A673 (cell line): ENCODE measurements at regions not wholly inside any gene's neighbourhood (a gene's known extent, or its start where the extent isn't known, plus 50 kb on each side); places are given as distances from the start of the nearest gene placed in this dataset.

Experiments
- BruUV-seq: library from RNA; stranded (reverse); fragments of 400-500 nt; replicated peaks from 2 replicates; lab custom pipeline; 2021; lab: Mats Ljungman, UMichigan
- CTCF ChIA-PET: fragments of 300-600 bp; sonication (Branson Sonifier 250); formaldehyde crosslinking; loops from one replicate; lab custom pipeline; 2022; ENCODE audit warnings: antibody characterized with exemption; lab: Charles Lee
- POLR2A ChIA-PET: fragments of 300-600 bp; sonication (Branson Sonifier 250); formaldehyde crosslinking; loops from one replicate; lab custom pipeline; 2022; ENCODE audit warnings: antibody characterized with exemption; ENCODE audit not compliant: low non-redundant PET; lab: Charles Lee
- DNase-seq: peaks from one replicate; pipeline ENCODE4 v3.0.0-alpha.2; 2015; ENCODE audit warnings: low spot score
- H3K27ac ChIP-seq: fragments of 200-600 bp; sonication (generic); 2 replicates; pipeline ENCODE4 v1.5.1; 2016; ENCODE audit warnings: mixed run types, low read depth, mild to moderate bottlenecking, mixed read lengths, antibody characterized with exemption, low read length; ENCODE audit not compliant: poor library complexity, severe bottlenecking
- H3K27me3 ChIP-seq: fragments of 200-600 bp; sonication (generic); replicated peaks from 2 replicates; pipeline ENCODE4 v1.6.1; 2017; ENCODE audit warnings: mixed run types, low read depth, mild to moderate bottlenecking, mixed read lengths, antibody characterized with exemption, low read length; ENCODE audit not compliant: insufficient read depth, poor library complexity
- H3K36me3 ChIP-seq: fragments of 200-600 bp; sonication (generic); 2 replicates; pipeline ENCODE4 v1.6.1; 2016; ENCODE audit warnings: mixed run types, mild to moderate bottlenecking, mixed read lengths, antibody characterized with exemption, low read length; ENCODE audit not compliant: insufficient read depth, poor library complexity, severe bottlenecking
- H3K4me1 ChIP-seq: fragments of 200-600 bp; sonication (generic); 2 replicates; pipeline ENCODE4 v1.6.1; 2017; ENCODE audit warnings: mixed run types, mild to moderate bottlenecking, mixed read lengths, antibody characterized with exemption, low read length; ENCODE audit not compliant: insufficient read depth, poor library complexity, severe bottlenecking
- H3K4me3 ChIP-seq: fragments of 200-600 bp; sonication (generic); 2 replicates; pipeline ENCODE4 v1.5.1; 2016; ENCODE audit warnings: low read depth, mixed run types, mild to moderate bottlenecking, mixed read lengths, low read length; ENCODE audit not compliant: poor library complexity, severe bottlenecking
- H3K9me3 ChIP-seq: fragments of 200-600 bp; sonication (generic); 2 replicates; pipeline ENCODE4 v1.6.1; 2016; ENCODE audit warnings: mixed run types, low read depth, mild to moderate bottlenecking, mixed read lengths, antibody characterized with exemption, low read length; ENCODE audit not compliant: poor library complexity, severe bottlenecking
- EZH2 ChIP-seq: fragments of 200-600 bp; sonication (generic); IDR thresholded peaks from 2 replicates; pipeline ENCODE4 v1.6.1; 2017; ENCODE audit warnings: borderline replicate concordance, low read depth, mild to moderate bottlenecking, mixed read lengths, antibody characterized with exemption, low read length; ENCODE audit not compliant: poor library complexity, severe bottlenecking
- intact Hi-C: fragments of 100-400 bp; cut with micrococcal nuclease; formaldehyde crosslinking; loops from one replicate; pipeline ENCODE4 v1.10.0; 2022; ENCODE audit not compliant: unreplicated experiment
- TF ChIP-seq, protein P1 (sequence below): fragments of 300-800, 200-600 bp; sonication (generic); conservative IDR thresholded peaks from 2 replicates; pipeline ENCODE4 v1.5.1; 2017; ENCODE audit warnings: low read depth, mild to moderate bottlenecking, antibody characterized with exemption, low read length, moderate library complexity, mixed read lengths

DNA sequence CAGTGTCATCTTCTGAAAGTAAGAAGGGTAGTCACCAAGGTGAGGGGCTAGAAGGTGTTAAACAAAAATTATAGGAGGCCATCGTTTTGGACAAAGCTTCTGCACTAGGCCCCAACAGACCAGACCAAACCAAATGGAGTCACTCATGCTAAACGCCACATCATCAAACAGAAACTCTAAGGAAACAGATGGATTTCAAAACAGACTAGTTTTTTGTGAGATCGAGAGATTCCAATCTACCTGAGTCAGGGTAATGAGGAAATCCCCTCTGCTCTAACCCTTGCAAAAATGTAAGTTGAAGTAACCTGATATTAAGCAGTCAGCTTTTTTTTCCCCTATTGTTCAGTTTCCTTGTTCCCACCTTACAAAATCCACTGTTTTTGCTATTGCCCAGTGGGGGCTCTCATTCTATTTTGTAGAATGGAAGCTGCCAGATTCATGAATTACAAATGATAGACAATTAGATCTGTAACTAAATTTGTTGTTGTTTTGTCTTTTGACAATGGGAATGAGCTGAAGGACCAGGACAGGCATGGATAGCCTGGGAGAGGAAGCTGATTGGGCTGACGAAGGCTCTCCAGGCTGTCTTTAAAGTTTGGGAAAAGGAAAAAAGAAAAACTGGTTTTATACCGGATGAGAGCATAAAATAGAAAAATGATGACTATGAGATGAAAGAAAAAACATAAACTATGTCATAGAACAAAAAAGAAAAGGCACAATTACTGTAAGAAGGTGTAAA, 94.7 kb upstream of the ADAMTSL1 start:
- no peak for TF ChIP-seq EZH2
- TF ChIP-seq, protein P1, sequence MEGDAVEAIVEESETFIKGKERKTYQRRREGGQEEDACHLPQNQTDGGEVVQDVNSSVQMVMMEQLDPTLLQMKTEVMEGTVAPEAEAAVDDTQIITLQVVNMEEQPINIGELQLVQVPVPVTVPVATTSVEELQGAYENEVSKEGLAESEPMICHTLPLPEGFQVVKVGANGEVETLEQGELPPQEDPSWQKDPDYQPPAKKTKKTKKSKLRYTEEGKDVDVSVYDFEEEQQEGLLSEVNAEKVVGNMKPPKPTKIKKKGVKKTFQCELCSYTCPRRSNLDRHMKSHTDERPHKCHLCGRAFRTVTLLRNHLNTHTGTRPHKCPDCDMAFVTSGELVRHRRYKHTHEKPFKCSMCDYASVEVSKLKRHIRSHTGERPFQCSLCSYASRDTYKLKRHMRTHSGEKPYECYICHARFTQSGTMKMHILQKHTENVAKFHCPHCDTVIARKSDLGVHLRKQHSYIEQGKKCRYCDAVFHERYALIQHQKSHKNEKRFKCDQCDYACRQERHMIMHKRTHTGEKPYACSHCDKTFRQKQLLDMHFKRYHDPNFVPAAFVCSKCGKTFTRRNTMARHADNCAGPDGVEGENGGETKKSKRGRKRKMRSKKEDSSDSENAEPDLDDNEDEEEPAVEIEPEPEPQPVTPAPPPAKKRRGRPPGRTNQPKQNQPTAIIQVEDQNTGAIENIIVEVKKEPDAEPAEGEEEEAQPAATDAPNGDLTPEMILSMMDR, result no peak
- intact Hi-C loops, result no loop called here
- DNase-seq, result no peak
- H3K27ac ChIP-seq, result no peak overlapping the region
- H3K36me3 ChIP-seq, result no peaks in the 10 kb centered on the region
- no peaks in the 10 kb centered on the region for H3K4me1 ChIP-seq
- ChIA-PET POLR2A (no interaction called here), CTCF (no interaction called here)
- H3K27me3 ChIP-seq, result no peaks in the 10 kb centered on the region
- no peak overlapping the region for H3K4me3 ChIP-seq
- no peaks in the 10 kb centered on the region for H3K9me3 ChIP-seq
- BruUV-seq, result no TSS peak

GRCh38 chr9:18382243-18382642, 91.7 kb upstream of the ADAMTSL1 start:
- intact Hi-C loops, result no loop called here
- Histone ChIP-seq H3K4me1 (no peaks in the 10 kb centered on the region), H3K9me3 (no peaks in the 10 kb centered on the region), H3K27ac (no peak overlapping the region), H3K4me3 (no peak overlapping the region), H3K27me3 (no peaks in the 10 kb centered on the region), H3K36me3 (no peaks in the 10 kb centered on the region)
- DNase-seq, result no peak
- POLR2A ChIA-PET, result no interaction called here
- TF ChIP-seq EZH2, result no peak
- no TSS peak for BruUV-seq
- CTCF ChIA-PET, result no interaction called here

- ChIA-PET CTCF (no interaction called here), POLR2A (no interaction called here)
- intact Hi-C loops, result no loop called here
- Histone ChIP-seq H3K27me3 (no peaks in the 10 kb centered on the region), H3K4me1 (no peaks in the 10 kb centered on the region), H3K27ac (no peak overlapping the region), H3K36me3 (no peaks in the 10 kb centered on the region), H3K9me3 (no peaks in the 10 kb centered on the region), H3K4me3 (no peak overlapping the region)
- no peak for DNase-seq
- BruUV-seq, result no TSS peak
- TF ChIP-seq, protein P1, result no peak
- no peak for TF ChIP-seq EZH2
Measured at GRCh38 chr9:18384066-18384465, 89.9 kb upstream of the ADAMTSL1 start.
